OCI-LY3 (cell line): ENCODE measurements at regions not wholly inside any gene's neighbourhood (a gene's known extent, or its start where the extent isn't known, plus 50 kb on each side); places are given as distances from the start of the nearest gene placed in this dataset.

ENCODE experiments used
- EZH2phosphoT487 ChIP-seq: fragments of 200-600 bp; shearing (Covaris generic); IDR thresholded peaks from 2 replicates; pipeline ENCODE4 v1.6.1; 2018; ENCODE audit warnings: antibody characterized with exemption, mixed run types, low read depth
- TF ChIP-seq, protein P1 (sequence below): fragments of 200-600, 300-600 bp; sonication (generic); IDR thresholded peaks from 2 replicates; pipeline ENCODE4 v1.5.1; 2014; ENCODE audit warnings: antibody characterized with exemption, low read length, low read depth

DNA sequence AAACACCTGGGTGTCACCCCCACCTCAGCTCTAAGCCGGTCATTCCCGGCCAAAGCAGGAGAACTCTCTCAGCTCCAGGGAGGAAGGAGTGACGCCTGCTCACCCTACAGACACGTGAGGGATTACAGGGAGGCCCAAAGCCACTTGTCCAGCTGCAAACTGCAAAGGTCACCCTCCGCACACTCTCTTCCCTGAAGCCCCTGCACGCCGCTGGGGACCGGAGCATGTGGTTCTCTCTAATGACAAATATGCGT is 108.0 kb upstream of the ID2 start:
- TF ChIP-seq, protein P1, sequence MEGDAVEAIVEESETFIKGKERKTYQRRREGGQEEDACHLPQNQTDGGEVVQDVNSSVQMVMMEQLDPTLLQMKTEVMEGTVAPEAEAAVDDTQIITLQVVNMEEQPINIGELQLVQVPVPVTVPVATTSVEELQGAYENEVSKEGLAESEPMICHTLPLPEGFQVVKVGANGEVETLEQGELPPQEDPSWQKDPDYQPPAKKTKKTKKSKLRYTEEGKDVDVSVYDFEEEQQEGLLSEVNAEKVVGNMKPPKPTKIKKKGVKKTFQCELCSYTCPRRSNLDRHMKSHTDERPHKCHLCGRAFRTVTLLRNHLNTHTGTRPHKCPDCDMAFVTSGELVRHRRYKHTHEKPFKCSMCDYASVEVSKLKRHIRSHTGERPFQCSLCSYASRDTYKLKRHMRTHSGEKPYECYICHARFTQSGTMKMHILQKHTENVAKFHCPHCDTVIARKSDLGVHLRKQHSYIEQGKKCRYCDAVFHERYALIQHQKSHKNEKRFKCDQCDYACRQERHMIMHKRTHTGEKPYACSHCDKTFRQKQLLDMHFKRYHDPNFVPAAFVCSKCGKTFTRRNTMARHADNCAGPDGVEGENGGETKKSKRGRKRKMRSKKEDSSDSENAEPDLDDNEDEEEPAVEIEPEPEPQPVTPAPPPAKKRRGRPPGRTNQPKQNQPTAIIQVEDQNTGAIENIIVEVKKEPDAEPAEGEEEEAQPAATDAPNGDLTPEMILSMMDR = no peak
- no peak for TF ChIP-seq EZH2phosphoT487
